GM19324 (cell line): ENCODE measurements at regions not wholly inside any gene's neighbourhood (a gene's known extent, or its start where the extent isn't known, plus 50 kb on each side); places are given as distances from the start of the nearest gene placed in this dataset.
"Not testable (repeated sequence)": the region's sequence is repeated elsewhere in the genome, so short reads cannot be mapped to it uniquely, and the experiment has no call there.

ENCODE experiments used
- ATAC-seq: cut with Tn5 transposase; IDR thresholded peaks from one replicate; pipeline ENCODE4 v1.9.1; 2021; ENCODE audit warnings: mild to moderate bottlenecking, moderate library complexity; ENCODE audit not compliant: unreplicated experiment, low FRiP score

- ATAC-seq, result not testable (repeated sequence)
These were observed 224.9 kb upstream of the CNR1 start for GRCh38 chr6:88390998-88391397.

DNA sequence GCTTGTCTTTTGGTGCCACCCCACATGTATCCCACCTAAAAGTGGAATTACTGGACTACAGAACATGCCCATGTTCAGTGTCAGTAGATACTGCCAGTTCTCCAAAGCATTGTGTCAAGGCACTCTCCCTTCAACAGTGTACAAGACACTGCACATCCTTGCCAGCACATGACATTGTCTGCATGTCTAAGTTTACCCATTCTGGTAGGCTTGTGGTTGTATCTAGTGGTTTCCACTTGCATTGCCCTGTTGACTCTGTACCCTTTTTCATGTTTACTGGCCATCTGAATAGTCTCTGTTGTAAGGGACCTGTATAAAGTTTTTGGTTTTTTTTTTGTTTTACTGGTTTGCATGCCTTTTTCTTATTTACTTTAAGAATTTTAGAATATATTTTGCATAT is 222.4 kb upstream of the CNR1 start:
- ATAC-seq, result no peak

GRCh38 chr6:88386167-88386566 is 220.0 kb upstream of the CNR1 start:
- no peak for ATAC-seq

- ATAC-seq, result no peak
These were observed 217.0 kb upstream of the CNR1 start for GRCh38 chr6:88383183-88383582.

GRCh38 chr6:88381289-88381642 is 215.1 kb upstream of the CNR1 start:
- ATAC-seq, result no peak

DNA sequence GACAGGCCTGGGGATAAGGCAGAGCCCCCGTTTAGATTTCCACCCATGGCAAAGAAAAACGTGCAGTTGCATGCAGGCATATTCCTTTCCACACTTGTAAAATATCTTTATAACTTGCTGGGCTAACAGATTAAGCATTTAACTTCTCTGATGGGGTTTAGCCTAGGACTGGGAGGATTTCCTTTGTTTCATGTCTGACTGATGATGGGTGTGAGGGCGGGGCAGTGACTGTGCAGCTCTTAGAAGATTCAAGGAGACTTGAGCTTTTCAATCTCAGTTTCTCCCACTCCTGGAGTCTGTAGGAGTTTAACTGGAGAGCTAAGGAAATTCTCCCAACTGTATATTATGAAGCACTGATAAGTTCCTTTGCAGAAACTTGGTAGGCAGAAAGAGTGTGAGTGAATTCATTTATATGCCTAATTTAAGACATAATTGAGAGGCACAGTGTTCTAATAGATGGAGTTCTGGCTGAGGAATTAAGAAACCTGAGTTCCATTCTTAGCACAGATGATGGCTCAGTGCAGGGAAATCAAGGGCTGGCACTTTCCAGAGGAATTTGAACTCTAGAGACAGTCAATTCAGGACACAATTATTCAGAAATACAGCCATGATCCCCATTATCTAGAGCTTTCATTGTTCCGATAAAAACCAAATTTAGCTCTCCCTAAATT is 214.6 kb upstream of the CNR1 start:
- ATAC-seq, result no peak

- ATAC-seq, result no peak
These were observed 213.9 kb upstream of the CNR1 start for GRCh38 chr6:88380083-88380482.

DNA sequence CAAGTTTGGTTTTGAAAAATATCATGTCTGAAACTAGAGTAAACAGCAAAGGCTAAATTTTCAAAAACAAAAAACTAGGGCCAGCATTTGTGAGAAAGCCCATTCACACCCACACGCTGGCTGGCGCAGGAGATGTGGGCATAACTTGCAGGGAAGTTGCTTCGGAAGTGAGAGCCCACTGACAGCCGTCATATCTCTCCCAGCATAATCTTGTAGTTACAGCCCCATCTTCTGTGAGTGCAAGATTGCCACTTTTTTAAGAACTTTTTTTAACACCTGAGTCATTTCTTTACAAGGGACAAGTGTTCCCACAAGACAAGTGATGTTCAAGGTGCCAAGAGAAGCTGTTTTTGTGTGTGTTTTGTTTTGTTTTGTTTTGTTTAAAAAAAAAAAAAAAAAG is 212.5 kb upstream of the CNR1 start:
- ATAC-seq, result no peak

GRCh38 chr6:88377976-88378568 is 211.9 kb upstream of the CNR1 start:
- no peak for ATAC-seq

DNA sequence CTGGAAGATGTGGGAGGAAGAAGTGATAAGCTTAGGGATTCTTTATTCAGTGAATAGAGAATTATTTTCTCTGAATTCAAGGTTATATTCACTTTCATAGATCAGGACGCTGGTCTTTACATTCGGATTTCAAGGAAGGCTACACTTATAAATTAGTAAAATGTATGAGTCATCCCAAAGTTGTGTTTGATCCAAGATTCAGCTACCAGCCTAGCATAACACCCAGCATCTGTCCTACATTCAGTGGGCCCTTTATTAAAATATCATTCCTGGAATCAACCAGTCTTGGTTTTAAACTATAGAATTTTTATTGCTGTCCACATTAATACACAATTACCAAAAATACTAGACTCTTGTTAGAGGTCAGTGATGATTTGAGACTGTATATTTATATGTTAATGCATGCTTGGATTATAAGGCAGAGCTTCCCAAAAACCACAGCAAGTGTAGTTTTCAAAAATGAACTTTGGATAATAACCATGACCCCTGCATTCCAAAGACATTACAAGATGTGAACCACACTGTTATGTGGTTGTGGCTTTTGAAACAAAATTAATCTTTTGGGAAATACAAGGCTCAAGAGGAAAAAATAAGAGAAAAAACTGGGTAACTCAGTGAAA is 210.7 kb upstream of the CNR1 start:
- ATAC-seq, result no peak

DNA sequence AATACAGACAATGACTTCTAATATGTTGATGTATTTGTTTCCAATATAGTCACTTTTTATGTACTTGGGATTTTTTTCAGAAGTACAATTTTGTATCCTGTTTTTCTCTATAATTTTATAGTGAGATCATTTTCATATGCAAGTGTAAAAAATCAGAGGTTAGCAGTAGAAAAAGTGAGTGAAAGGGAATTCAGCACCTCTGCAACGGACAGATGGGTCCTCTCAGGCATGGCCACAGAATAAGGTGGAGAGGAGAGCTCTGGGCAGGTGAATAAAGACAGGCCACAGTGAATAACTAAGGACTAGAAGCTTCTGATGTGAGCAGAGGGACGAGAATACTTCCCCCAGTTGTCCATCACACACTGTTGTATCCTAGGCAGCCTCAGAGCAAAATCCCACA is 210.1 kb upstream of the CNR1 start:
- ATAC-seq, result no peak

- ATAC-seq, result no peak
These were observed 208.4 kb upstream of the CNR1 start for GRCh38 chr6:88374553-88374952.

GRCh38 chr6:88371480-88371879 is 205.3 kb upstream of the CNR1 start:
- ATAC-seq, result no peak

- no peak for ATAC-seq
These were observed 204.1 kb upstream of the CNR1 start for GRCh38 chr6:88370127-88370710.

DNA sequence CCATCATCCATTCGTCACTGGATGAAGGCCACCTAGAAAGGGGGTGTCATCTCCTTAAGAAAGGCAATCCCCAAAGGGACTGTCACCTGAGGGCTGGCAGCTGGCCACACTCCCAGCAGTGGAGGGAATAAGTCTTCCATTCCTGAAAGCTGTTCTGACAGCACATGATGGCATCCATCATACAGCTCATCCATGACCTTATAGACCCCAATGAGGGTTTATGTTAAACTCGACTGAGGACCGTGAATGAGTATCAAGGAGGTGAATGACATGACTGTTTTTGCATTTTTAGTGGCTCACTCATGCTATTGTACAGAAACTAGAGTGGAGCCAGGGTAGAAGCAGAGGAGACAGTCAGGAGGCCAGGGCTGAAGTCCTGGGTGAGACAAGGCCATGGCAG is 203.1 kb upstream of the CNR1 start:
- ATAC-seq, result no peak

DNA sequence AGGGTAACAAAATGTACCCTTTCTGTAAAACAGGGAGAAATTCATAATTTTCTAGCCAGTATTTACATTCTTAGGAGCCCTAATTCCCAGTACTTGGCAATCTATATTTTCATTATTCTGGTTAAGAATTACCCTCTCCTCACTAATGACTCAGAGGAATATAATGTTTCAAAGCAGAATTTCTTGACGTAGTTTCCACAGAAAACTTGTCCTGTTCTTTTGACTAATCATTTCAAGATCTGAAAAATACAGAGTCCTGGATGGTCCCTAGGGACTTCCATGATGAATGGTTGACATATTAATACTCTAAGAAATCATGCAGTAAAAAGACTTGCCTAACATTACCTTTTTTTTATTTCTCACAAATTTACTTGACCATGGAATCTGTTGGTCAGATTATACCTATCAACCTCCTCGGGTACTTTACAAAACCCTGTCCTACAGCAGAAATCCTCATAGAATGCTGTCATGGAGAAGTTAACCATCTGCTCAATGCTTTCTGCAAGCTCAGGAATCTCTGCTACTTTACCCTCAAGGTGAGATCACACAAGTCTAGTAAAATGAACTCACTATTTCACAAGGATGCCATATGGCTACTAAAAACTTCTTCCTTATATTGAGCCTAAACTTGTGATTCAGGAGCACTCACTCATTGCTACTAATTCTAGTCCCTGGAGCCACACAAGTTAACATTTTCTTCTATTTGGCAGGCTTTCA is 202.1 kb upstream of the CNR1 start:
- no peak for ATAC-seq

- ATAC-seq, result no peak
These were observed 201.1 kb upstream of the CNR1 start for GRCh38 chr6:88367248-88367647.

DNA sequence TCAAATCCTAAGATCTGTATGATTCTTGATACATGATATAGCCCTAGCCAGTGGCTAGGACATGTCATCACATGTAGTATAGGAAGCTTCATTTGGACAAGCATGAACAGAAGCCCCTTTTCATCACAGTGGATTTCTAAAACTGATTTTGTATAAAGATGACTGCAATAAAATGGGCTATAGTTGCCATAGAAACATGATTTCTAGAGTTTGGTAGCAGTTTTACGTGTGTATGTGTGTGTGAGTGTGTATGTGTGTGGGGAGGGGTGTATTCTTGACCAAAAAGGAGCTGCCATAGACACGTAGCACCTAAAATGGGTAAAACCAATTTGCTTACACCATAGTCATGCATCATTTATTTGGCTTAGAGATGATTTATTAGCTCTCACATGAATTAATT is 200.5 kb upstream of the CNR1 start:
- no peak for ATAC-seq

DNA sequence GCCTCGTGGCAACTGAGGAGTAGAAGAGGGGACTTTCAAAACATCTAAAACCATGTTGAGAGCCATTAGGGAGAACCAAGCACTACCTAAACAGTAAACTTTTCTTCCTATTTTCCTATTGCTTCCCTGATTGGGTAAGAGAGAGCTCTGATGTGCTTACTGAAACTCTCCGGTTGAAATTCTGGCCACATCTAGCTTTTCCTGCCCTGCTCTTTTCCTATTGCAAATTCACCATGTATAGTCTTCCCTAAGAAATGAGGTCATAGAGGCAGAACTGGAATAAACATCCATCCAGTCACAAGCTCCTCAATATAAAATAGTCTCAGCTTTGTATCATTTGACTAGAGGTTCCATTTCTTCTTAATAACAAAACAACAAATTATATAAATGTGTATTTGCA is 199.5 kb upstream of the CNR1 start:
- ATAC-seq, result no peak

GRCh38 chr6:88365230-88365629 is 199.1 kb upstream of the CNR1 start:
- no peak for ATAC-seq

DNA sequence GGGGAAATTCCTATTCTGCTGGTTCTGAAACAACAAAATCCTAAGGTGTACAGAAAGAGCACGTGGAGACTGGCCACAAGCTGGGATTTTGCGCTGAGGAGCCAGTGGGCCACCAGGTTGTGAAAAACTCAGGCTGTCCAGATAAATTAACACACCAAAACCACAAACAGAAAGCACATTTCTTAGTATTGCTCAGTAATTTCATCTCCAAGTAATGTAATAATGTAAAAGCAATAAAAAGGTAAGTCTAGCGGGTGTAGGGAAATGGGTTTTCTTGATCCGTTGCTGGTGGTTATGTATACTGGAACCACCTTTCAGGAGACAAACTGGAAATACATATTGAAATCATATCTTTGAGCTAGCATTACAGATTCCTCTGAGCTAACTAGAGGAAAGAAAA is 195.6 kb upstream of the CNR1 start:
- ATAC-seq, result no peak
